Skeletal muscle tissue (tissue), 3 donors: ENCODE measurements at regions not wholly inside any gene's neighbourhood (a gene's known extent, or its start where the extent isn't known, plus 50 kb on each side); places are given as distances from the start of the nearest gene placed in this dataset.

ENCODE experiments used
- H3K27ac ChIP-seq: one replicate; pipeline ENCODE4 v1.7.0; 2013; ENCODE audit warnings: mild to moderate bottlenecking, low read depth, low read length, inconsistent platforms
- H3K27me3 ChIP-seq, 3 donors: one replicate each; pipeline ENCODE4 v1.7.0; 2013; ENCODE audit warnings: low read length in 3 of 3; ENCODE audit not compliant: control insufficient read depth in 3 of 3, insufficient read depth in 3 of 3
- H3K36me3 ChIP-seq, 3 donors: one replicate each; pipeline ENCODE4 v1.7.0; 2013; ENCODE audit warnings: low read length in 3 of 3; ENCODE audit not compliant: control insufficient read depth in 3 of 3, insufficient read depth in 3 of 3
- H3K4me1 ChIP-seq, 3 donors: one replicate each; pipeline ENCODE4 v1.7.0; 2013; ENCODE audit warnings: low read length in 3 of 3, mild to moderate bottlenecking in 3 of 3; ENCODE audit not compliant: control insufficient read depth in 3 of 3, insufficient read depth in 3 of 3
- H3K4me3 ChIP-seq, 3 donors: one replicate each; pipeline ENCODE4 v1.7.0; 2013; ENCODE audit warnings: low read length in 3 of 3
- H3K9ac ChIP-seq, 3 donors: one replicate each; pipeline ENCODE4 v1.7.0; 2013; ENCODE audit warnings: low read length in 3 of 3, mild to moderate bottlenecking in 3 of 3, moderate library complexity in 2 of 3, low read depth in 1 of 3
- H3K9me3 ChIP-seq, 3 donors: one replicate each; pipeline ENCODE4 v1.7.0; 2013; ENCODE audit warnings: low read length in 3 of 3; ENCODE audit not compliant: control insufficient read depth in 3 of 3
- donor health status: Osteomylitis.

- H3K4me1 ChIP-seq = no peaks in the 10 kb centered on the region
- H3K9ac ChIP-seq = no peak overlapping the region
- H3K4me3 ChIP-seq = no peak overlapping the region
- no peak overlapping the region for H3K27ac ChIP-seq
- H3K9me3 ChIP-seq = no peaks in the 10 kb centered on the region
- no peaks in the 10 kb centered on the region for H3K36me3 ChIP-seq
- no peaks in the 10 kb centered on the region for H3K27me3 ChIP-seq
Measured at GRCh38 chr13:102965802-102966201, 100.4 kb downstream of the SLC10A2 start.

- H3K36me3 ChIP-seq = no peaks in the 10 kb centered on the region
- H3K4me3 ChIP-seq = no peak overlapping the region
- no peaks in the 10 kb centered on the region for H3K9me3 ChIP-seq
- H3K27me3 ChIP-seq = no peaks in the 10 kb centered on the region
- H3K9ac ChIP-seq = no peak overlapping the region
- no peak overlapping the region for H3K27ac ChIP-seq
- H3K4me1 ChIP-seq = no peaks in the 10 kb centered on the region
Measured at GRCh38 chr13:102962430-102962829, 103.8 kb downstream of the SLC10A2 start.

- no peak overlapping the region for H3K9ac ChIP-seq
- H3K4me3 ChIP-seq = no peak overlapping the region
- H3K27ac ChIP-seq = no peak overlapping the region
- no peaks in the 10 kb centered on the region for H3K9me3 ChIP-seq
- H3K27me3 ChIP-seq = no peaks in the 10 kb centered on the region
- no peaks in the 10 kb centered on the region for H3K36me3 ChIP-seq
- H3K4me1 ChIP-seq = no peaks in the 10 kb centered on the region
Measured at GRCh38 chr13:102960959-102961358, 105.3 kb downstream of the SLC10A2 start.

GRCh38 chr13:102956449-102956848, 109.8 kb downstream of the SLC10A2 start:
- H3K9ac ChIP-seq = no peak overlapping the region
- H3K4me1 ChIP-seq = no peaks in the 10 kb centered on the region
- no peaks in the 10 kb centered on the region for H3K9me3 ChIP-seq

GRCh38 chr13:102954350-102954749, 108.5 kb downstream of the ERCC5 start:
- H3K4me3 ChIP-seq = no peak overlapping the region
- H3K9ac ChIP-seq = no peak overlapping the region
- H3K36me3 ChIP-seq = no peaks in the 10 kb centered on the region
- H3K9me3 ChIP-seq = no peaks in the 10 kb centered on the region
- H3K27ac ChIP-seq = no peak overlapping the region
- H3K27me3 ChIP-seq = no peaks in the 10 kb centered on the region
- H3K4me1 ChIP-seq = no peaks in the 10 kb centered on the region

More at GRCh38 chr13:102956449-102956848, 109.8 kb downstream of the SLC10A2 start:
- Histone ChIP-seq H3K27ac (no peak overlapping the region), H3K4me3 (no peak overlapping the region), H3K27me3 (no peaks in the 10 kb centered on the region), H3K36me3 (no peaks in the 10 kb centered on the region)

- Histone ChIP-seq H3K4me3 (no peak overlapping the region), H3K27me3 (no peaks in the 10 kb centered on the region)
Measured at GRCh38 chr13:102951808-102952207, 106.0 kb downstream of the ERCC5 start.

GRCh38 chr13:102947745-102948405, 102.0 kb downstream of the ERCC5 start:
- no peak overlapping the region for H3K9ac ChIP-seq
- no peaks in the 10 kb centered on the region for H3K27me3 ChIP-seq
- H3K9me3 ChIP-seq = peaks cover 0 to under 1% (median 0%) of the 10 kb centered on the region in 3 donors
- no peaks in the 10 kb centered on the region for H3K4me1 ChIP-seq
- H3K27ac ChIP-seq = no peak overlapping the region
- H3K36me3 ChIP-seq = no peaks in the 10 kb centered on the region
- no peak overlapping the region for H3K4me3 ChIP-seq

More at GRCh38 chr13:102951808-102952207, 106.0 kb downstream of the ERCC5 start:
- no peaks in the 10 kb centered on the region for H3K4me1 ChIP-seq
- H3K9ac ChIP-seq = no peak overlapping the region
- no peaks in the 10 kb centered on the region for H3K36me3 ChIP-seq
- H3K27ac ChIP-seq = no peak overlapping the region
- no peaks in the 10 kb centered on the region for H3K9me3 ChIP-seq

- H3K36me3 ChIP-seq = no peaks in the 10 kb centered on the region
- H3K27me3 ChIP-seq = no peaks in the 10 kb centered on the region
- H3K9ac ChIP-seq = no peak overlapping the region
- H3K9me3 ChIP-seq = peaks cover 0 to 5% (median 0%) of the 10 kb centered on the region in 3 donors
- no peak overlapping the region for H3K4me3 ChIP-seq
- H3K4me1 ChIP-seq = no peaks in the 10 kb centered on the region
- H3K27ac ChIP-seq = no peak overlapping the region
Measured at GRCh38 chr13:102945886-102946285, 100.1 kb downstream of the ERCC5 start.

- peaks cover 0 to 5% (median 0%) of the 10 kb centered on the region in 3 donors for H3K9me3 ChIP-seq
- H3K4me1 ChIP-seq = no peaks in the 10 kb centered on the region
- no peaks in the 10 kb centered on the region for H3K27me3 ChIP-seq
- H3K9ac ChIP-seq = no peak overlapping the region
- H3K27ac ChIP-seq = no peak overlapping the region
- H3K4me3 ChIP-seq = no peak overlapping the region
- H3K36me3 ChIP-seq = no peaks in the 10 kb centered on the region
Measured at GRCh38 chr13:102945324-102945815, 99.5 kb downstream of the ERCC5 start.

- Histone ChIP-seq H3K9ac (no peak overlapping the region), H3K27ac (no peak overlapping the region), H3K9me3 (peaks cover 0 to 5% (median 0%) of the 10 kb centered on the region in 3 donors), H3K27me3 (no peaks in the 10 kb centered on the region), H3K36me3 (no peaks in the 10 kb centered on the region), H3K4me1 (no peaks in the 10 kb centered on the region), H3K4me3 (no peak overlapping the region)
Measured at GRCh38 chr13:102944821-102945220, 99.0 kb downstream of the ERCC5 start.
